Activated T-cell treated with anti-CD3 and anti-CD28 coated beads for 24 hours (primary cell): ENCODE measurements at regions not wholly inside any gene's neighbourhood (a gene's known extent, or its start where the extent isn't known, plus 50 kb on each side); places are given as distances from the start of the nearest gene placed in this dataset.

Experiments used
- DNase-seq: peaks from one replicate; pipeline ENCODE4 v3.0.0-alpha.2; 2020; ENCODE audit warnings: low read depth

- no peak for DNase-seq
These were observed 339.6 kb upstream of the KIF2A start for GRCh38 chr5:61966296-61966955.

- no peak for DNase-seq
These were observed 339.0 kb upstream of the KIF2A start for GRCh38 chr5:61966997-61967396.

- no peak for DNase-seq
These were observed 338.3 kb upstream of the KIF2A start for GRCh38 chr5:61967681-61968080.

- no peak for DNase-seq
These were observed 336.7 kb upstream of the KIF2A start for GRCh38 chr5:61969347-61969746.

GRCh38 chr5:61969755-61970154 is 336.3 kb upstream of the KIF2A start:
- no peak for DNase-seq

GRCh38 chr5:61970218-61970617 is 335.8 kb upstream of the KIF2A start:
- DNase-seq: no peak

- no peak for DNase-seq
These were observed 331.3 kb upstream of the KIF2A start for GRCh38 chr5:61974680-61975079.

- DNase-seq: no peak
These were observed 324.1 kb upstream of the KIF2A start for GRCh38 chr5:61981886-61982285.

GRCh38 chr5:61991430-61991829 is 314.6 kb upstream of the KIF2A start:
- DNase-seq: no peak

GRCh38 chr5:61991866-61992265 is 314.1 kb upstream of the KIF2A start:
- DNase-seq: no peak

GRCh38 chr5:61993295-61993927 is 312.6 kb upstream of the KIF2A start:
- DNase-seq: no peak

GRCh38 chr5:61994171-61994570 is 311.8 kb upstream of the KIF2A start:
- DNase-seq: no peak

- no peak for DNase-seq
These were observed 310.5 kb upstream of the KIF2A start for GRCh38 chr5:61995486-61995885.

- no peak for DNase-seq
These were observed 306.6 kb upstream of the KIF2A start for GRCh38 chr5:61999371-61999770.

- DNase-seq: no peak
These were observed 305.4 kb upstream of the KIF2A start for GRCh38 chr5:62000646-62001045.

- no peak for DNase-seq
These were observed 304.4 kb upstream of the KIF2A start for GRCh38 chr5:62001640-62002039.

GRCh38 chr5:62002436-62002835 is 303.6 kb upstream of the KIF2A start:
- no peak for DNase-seq

GRCh38 chr5:62005551-62005950 is 300.5 kb upstream of the KIF2A start:
- DNase-seq: no peak

- no peak for DNase-seq
These were observed 298.5 kb upstream of the KIF2A start for GRCh38 chr5:62007457-62007856.

GRCh38 chr5:62011089-62011664 is 294.8 kb upstream of the KIF2A start:
- DNase-seq: no peak

GRCh38 chr5:62017092-62017491 is 288.9 kb upstream of the KIF2A start:
- no peak for DNase-seq

- no peak for DNase-seq
These were observed 276.7 kb upstream of the KIF2A start for GRCh38 chr5:62029303-62029702.

GRCh38 chr5:62030326-62030725 is 275.7 kb upstream of the KIF2A start:
- no peak for DNase-seq

GRCh38 chr5:62038024-62038423 is 268.0 kb upstream of the KIF2A start:
- DNase-seq: no peak
